ENCODE measurements at regions not wholly inside any gene's neighbourhood (a gene's known extent, or its start where the extent isn't known, plus 50 kb on each side); places are given as distances from the start of the nearest gene placed in this dataset.
"Not testable (repeated sequence)": the region's sequence is repeated elsewhere in the genome, so short reads cannot be mapped to it uniquely, and the experiment has no call there.

- no peak for DNase-seq
These were observed 124.8 kb downstream of the C12orf75 start for GRCh38 chr12:105455261-105455660.

- no peak for DNase-seq
These were observed 126.5 kb downstream of the C12orf75 start for GRCh38 chr12:105457026-105457425.

GRCh38 chr12:105459760-105460330, 129.4 kb downstream of the C12orf75 start:
- no peak for DNase-seq

- no peak for DNase-seq
These were observed 130.9 kb downstream of the C12orf75 start for GRCh38 chr12:105461271-105461943.

GRCh38 chr12:105461944-105462762, 131.7 kb downstream of the C12orf75 start:
- no peak for DNase-seq

GRCh38 chr12:105462831-105463230, 132.3 kb downstream of the C12orf75 start:
- no peak for DNase-seq

GRCh38 chr12:105464406-105464805, 133.9 kb downstream of the C12orf75 start:
- DNase-seq: no peak

- no peak for DNase-seq
These were observed 135.9 kb downstream of the C12orf75 start for GRCh38 chr12:105466231-105466900.

- DNase-seq: no peak
These were observed 136.6 kb downstream of the C12orf75 start for GRCh38 chr12:105466901-105467598.

- DNase-seq: no peak
These were observed 137.3 kb downstream of the C12orf75 start for GRCh38 chr12:105467710-105468366.

GRCh38 chr12:105468464-105468863, 138.0 kb downstream of the C12orf75 start:
- no peak for DNase-seq

- no peak for DNase-seq
These were observed 138.7 kb downstream of the C12orf75 start for GRCh38 chr12:105469211-105469610.

GRCh38 chr12:105469701-105470100, 139.2 kb downstream of the C12orf75 start:
- no peak for DNase-seq

- no peak for DNase-seq
These were observed 139.6 kb downstream of the C12orf75 start for GRCh38 chr12:105470102-105470501.

- DNase-seq: no peak
These were observed 140.1 kb downstream of the C12orf75 start for GRCh38 chr12:105470601-105471000.

- no peak for DNase-seq
These were observed 144.2 kb downstream of the C12orf75 start for GRCh38 chr12:105474672-105475071.

- no peak for DNase-seq
These were observed 146.1 kb downstream of the C12orf75 start for GRCh38 chr12:105476616-105477015.

- no peak for DNase-seq
These were observed 147.4 kb downstream of the C12orf75 start for GRCh38 chr12:105477873-105478272.

GRCh38 chr12:105478788-105479187, 148.3 kb downstream of the C12orf75 start:
- not testable (repeated sequence) for DNase-seq

GRCh38 chr12:105479710-105480109, 149.2 kb downstream of the C12orf75 start:
- DNase-seq: no peak

- no peak for DNase-seq
These were observed 149.7 kb downstream of the C12orf75 start for GRCh38 chr12:105480162-105480561.

Data from nucleus accumbens (tissue), 56 donors.